GM23338 (cell line): ENCODE measurements at regions not wholly inside any gene's neighbourhood (a gene's known extent, or its start where the extent isn't known, plus 50 kb on each side); places are given as distances from the start of the nearest gene placed in this dataset.

Experiments
- ATAC-seq: fragments of 200-7000 bp; cut with Tn5 transposase; 3 replicates; pipeline ENCODE4 v1.9.1; 2020
- DNase-seq: peaks from one replicate; pipeline ENCODE4 v3.0.0-alpha.2; 2015; ENCODE audit warnings: low spot score
- H2AFZ ChIP-seq: fragments of 200-600 bp; sonication (generic); 2 replicates; pipeline ENCODE4 v1.8.0; 2016; ENCODE audit warnings: antibody characterized with exemption, mild to moderate bottlenecking, moderate library complexity
- H3F3A ChIP-seq: fragments of 200-600 bp; sonication (generic); replicated peaks from 2 replicates; pipeline ENCODE4 v1.8.0; 2017; ENCODE audit warnings: antibody characterized with exemption, mixed run types, low read depth
- H3K27ac ChIP-seq: fragments of 200-600 bp; sonication (generic); 2 replicates; pipeline ENCODE4 v1.6.1; 2016; ENCODE audit warnings: low read depth
- H3K27me3 ChIP-seq: fragments of 200-600 bp; sonication (generic); 2 replicates; pipeline ENCODE4 v1.8.0; 2016; ENCODE audit warnings: mild to moderate bottlenecking, mixed run types, moderate library complexity; ENCODE audit not compliant: insufficient read depth
- H3K36me3 ChIP-seq: fragments of 200-600 bp; sonication (generic); 2 replicates; pipeline ENCODE4 v1.8.0; 2016; ENCODE audit warnings: mild to moderate bottlenecking; ENCODE audit not compliant: insufficient read depth
- H3K4me1 ChIP-seq: fragments of 200-600 bp; sonication (generic); 2 replicates; pipeline ENCODE4 v1.8.0; 2016; ENCODE audit warnings: mild to moderate bottlenecking, moderate library complexity; ENCODE audit not compliant: insufficient read depth
- H3K4me2 ChIP-seq: fragments of 200-600 bp; sonication (generic); 2 replicates; pipeline ENCODE4 v1.7.1; 2017; ENCODE audit warnings: mixed run types
- H3K4me3 ChIP-seq: fragments of 200-600 bp; sonication (generic); 2 replicates; pipeline ENCODE4 v1.6.1; 2016; ENCODE audit warnings: mixed run types
- H3K79me2 ChIP-seq: fragments of 200-600 bp; sonication (generic); replicated peaks from 2 replicates; pipeline ENCODE4 v1.8.0; 2017; ENCODE audit warnings: mild to moderate bottlenecking; ENCODE audit not compliant: insufficient read depth
- H3K9me2 ChIP-seq: fragments of 200-600 bp; sonication (generic); 2 replicates; pipeline ENCODE4 v1.8.0; 2017; ENCODE audit not compliant: insufficient read depth
- H4K20me1 ChIP-seq: fragments of 200-600 bp; sonication (generic); replicated peaks from 2 replicates; pipeline ENCODE4 v1.8.0; 2017; ENCODE audit warnings: mild to moderate bottlenecking; ENCODE audit not compliant: insufficient read depth
- H3K27ac Mint-ChIP-seq: 2 replicates; pipeline ENCODE4 v1.8.0; 2020; ENCODE audit warnings: inconsistent platforms, mild to moderate bottlenecking, moderate library complexity, mixed read lengths
- H3K27me3 Mint-ChIP-seq: 3 replicates; pipeline ENCODE4 v1.8.0; 2022; ENCODE audit warnings: low read depth, mild to moderate bottlenecking, moderate library complexity, mixed read lengths, inconsistent platforms; ENCODE audit not compliant: insufficient read depth, poor library complexity
- H3K36me3 Mint-ChIP-seq: 3 replicates; pipeline ENCODE4 v1.8.0; 2021; ENCODE audit warnings: low read depth, mild to moderate bottlenecking, inconsistent platforms, moderate library complexity, mixed read lengths
- H3K4me1 Mint-ChIP-seq: 3 replicates; pipeline ENCODE4 v1.8.0; 2020; ENCODE audit warnings: mild to moderate bottlenecking, inconsistent platforms, mixed read lengths
- H3K4me3 Mint-ChIP-seq: 3 replicates; pipeline ENCODE4 v1.8.0; 2021; ENCODE audit warnings: moderate library complexity, mild to moderate bottlenecking, inconsistent platforms, mixed read lengths
- H3K9me3 Mint-ChIP-seq: 3 replicates; pipeline ENCODE4 v1.8.0; 2020; ENCODE audit warnings: moderate library complexity, mild to moderate bottlenecking, inconsistent platforms, mixed read lengths
- CREB1 ChIP-seq: fragments of 250-450 bp; sonication (Bioruptor Pico); IDR thresholded peaks from 2 replicates; pipeline ENCODE4 v1.5.0; 2020; ENCODE audit warnings: low read depth, mild to moderate bottlenecking, moderate library complexity
- CTCF ChIP-seq, 2 experiments: fragments of 200-600 bp in 1 of 2; sonication (generic) in 1 of 2; conservative IDR thresholded peaks; 2 replicates each; pipeline versions ENCODE4 v1.5.1 to v1.6.1; 2016 to 2017; ENCODE audit warnings: antibody characterized with exemption in 2 of 2, low read depth in 2 of 2, mild to moderate bottlenecking in 2 of 2, moderate library complexity in 1 of 2
- ETS1 ChIP-seq: IDR thresholded peaks from 2 replicates; pipeline ENCODE4 v1.6.1; 2016; ENCODE audit warnings: antibody characterized with exemption
- EZH2 ChIP-seq: fragments of 200-600 bp; sonication (generic); IDR thresholded peaks from one replicate; pipeline ENCODE4 v1.8.0; 2017; ENCODE audit warnings: antibody characterized with exemption, mild to moderate bottlenecking, low read depth; ENCODE audit not compliant: unreplicated experiment
- EZH2phosphoT487 ChIP-seq: fragments of 200-600 bp; sonication (generic); IDR thresholded peaks from one replicate; pipeline ENCODE4 v1.8.1; 2018; ENCODE audit warnings: antibody characterized with exemption; ENCODE audit not compliant: unreplicated experiment
- JUNB ChIP-seq: IDR thresholded peaks from one replicate; pipeline ENCODE4 v1.6.1; 2016; ENCODE audit warnings: antibody characterized with exemption; ENCODE audit not compliant: unreplicated experiment
- NANOG ChIP-seq: IDR thresholded peaks from 2 replicates; pipeline ENCODE4 v1.6.1; 2016; ENCODE audit warnings: antibody characterized with exemption, borderline replicate concordance
- POLR2AphosphoS5 ChIP-seq: IDR thresholded peaks from 2 replicates; pipeline ENCODE4 v1.6.1; 2016; ENCODE audit warnings: antibody characterized with exemption, low read depth
- REST ChIP-seq: IDR thresholded peaks from one replicate; pipeline ENCODE4 v1.6.1; 2018; ENCODE audit warnings: antibody characterized with exemption; ENCODE audit not compliant: unreplicated experiment
- STAT1 ChIP-seq: IDR thresholded peaks from one replicate; pipeline ENCODE4 v1.6.1; 2016; ENCODE audit warnings: antibody characterized with exemption; ENCODE audit not compliant: unreplicated experiment
- ZNF114 ChIP-seq: fragments of 250-450 bp; sonication (Bioruptor Pico); IDR thresholded peaks from 2 replicates; pipeline ENCODE4 v1.5.0; 2020; ENCODE audit warnings: mild to moderate bottlenecking, moderate library complexity
- ZNF331 ChIP-seq: fragments of 250-450 bp; sonication (Bioruptor Pico); IDR thresholded peaks from 2 replicates; pipeline ENCODE4 v1.5.0; 2020; ENCODE audit warnings: low read depth, mild to moderate bottlenecking, moderate library complexity
- ZNF462 ChIP-seq: fragments of 250-450 bp; sonication (Bioruptor Pico); IDR thresholded peaks from 2 replicates; pipeline ENCODE4 v1.5.0; 2020; ENCODE audit warnings: mild to moderate bottlenecking, moderate library complexity

GRCh38 chr3:182741214-182741613, 52.1 kb upstream of the ATP11B start:
- Histone ChIP-seq H3K79me2 (no peaks in the 10 kb centered on the region), H3K4me1 (no peaks in the 10 kb centered on the region), H3K27me3 (no peaks in the 10 kb centered on the region), H3F3A (no peaks in the 10 kb centered on the region), H2AFZ (no peak overlapping the region), H3K4me3 (no peak overlapping the region), H3K4me2 (no peak overlapping the region), H4K20me1 (no peaks in the 10 kb centered on the region), H3K9me2 (no peaks in the 10 kb centered on the region), H3K27ac (no peak overlapping the region), H3K36me3 (no peaks in the 10 kb centered on the region)
- no peak for DNase-seq
- TF ChIP-seq CREB1 (CRISPR knock-in tag) (no peak), JUNB (no peak), NANOG (no peak), STAT1 (no peak), ETS1 (no peak), CTCF (conservative IDR thresholded peaks at IDR 0.05; ENCODE audit: low read depth in 2 of 2) (no peak), ZNF331 (CRISPR knock-in tag) (no peak), ZNF462 (CRISPR knock-in tag) (no peak), EZH2 (no peak), REST (no peak), EZH2phosphoT487 (no peak), POLR2AphosphoS5 (no peak), ZNF114 (CRISPR knock-in tag) (no peak)
- no peaks in the 10 kb centered on the region for H3K27me3 Mint-ChIP-seq
- H3K4me3 Mint-ChIP-seq = no peak overlapping the region
- H3K4me1 Mint-ChIP-seq = peaks cover 11% of the 10 kb centered on the region; the same call in 2 of the 3 replicates
- no peaks in the 10 kb centered on the region for H3K36me3 Mint-ChIP-seq
- no peaks in the 10 kb centered on the region for H3K9me3 Mint-ChIP-seq
- H3K27ac Mint-ChIP-seq = no peak overlapping the region
- ATAC-seq = no peak
